Panc1 (cell line): ENCODE measurements at regions not wholly inside any gene's neighbourhood (a gene's known extent, or its start where the extent isn't known, plus 50 kb on each side); places are given as distances from the start of the nearest gene placed in this dataset.

Source experiments
- POLR2AphosphoS5 ChIP-seq: IDR thresholded peaks from 2 replicates; pipeline ENCODE4 v1.6.1; 2012; ENCODE audit warnings: mild to moderate bottlenecking, low read depth, low read length, moderate library complexity
- SIN3A ChIP-seq: IDR thresholded peaks from 2 replicates; pipeline ENCODE4 v1.6.1; 2012; ENCODE audit warnings: low read depth, mild to moderate bottlenecking, low read length, moderate library complexity, borderline replicate concordance; ENCODE audit not compliant: insufficient read depth
- TCF7L2 ChIP-seq: IDR thresholded peaks from 2 replicates; pipeline ENCODE4 v1.6.1; 2011; ENCODE audit warnings: mild to moderate bottlenecking, low read depth, low read length, inconsistent platforms
- TF ChIP-seq, protein P1 (sequence below): fragments of 450-650 bp; IDR thresholded peaks from 2 replicates; pipeline ENCODE4 v1.5.1; 2017; ENCODE audit warnings: mild to moderate bottlenecking
- TF ChIP-seq, protein P2 (sequence below), 2 experiments: IDR thresholded peaks; 2 replicates each; pipeline ENCODE4 v1.6.1; 2011 to 2012; ENCODE audit warnings: low read depth in 2 of 2, control low read depth in 1 of 2, low read length in 1 of 2, mild to moderate bottlenecking in 1 of 2, moderate library complexity in 1 of 2; ENCODE audit not compliant: insufficient read depth in 1 of 2

GRCh38 chr9:108207561-108208165 is 648.1 kb downstream of the ACTL7B start:
- TF ChIP-seq, protein P1, sequence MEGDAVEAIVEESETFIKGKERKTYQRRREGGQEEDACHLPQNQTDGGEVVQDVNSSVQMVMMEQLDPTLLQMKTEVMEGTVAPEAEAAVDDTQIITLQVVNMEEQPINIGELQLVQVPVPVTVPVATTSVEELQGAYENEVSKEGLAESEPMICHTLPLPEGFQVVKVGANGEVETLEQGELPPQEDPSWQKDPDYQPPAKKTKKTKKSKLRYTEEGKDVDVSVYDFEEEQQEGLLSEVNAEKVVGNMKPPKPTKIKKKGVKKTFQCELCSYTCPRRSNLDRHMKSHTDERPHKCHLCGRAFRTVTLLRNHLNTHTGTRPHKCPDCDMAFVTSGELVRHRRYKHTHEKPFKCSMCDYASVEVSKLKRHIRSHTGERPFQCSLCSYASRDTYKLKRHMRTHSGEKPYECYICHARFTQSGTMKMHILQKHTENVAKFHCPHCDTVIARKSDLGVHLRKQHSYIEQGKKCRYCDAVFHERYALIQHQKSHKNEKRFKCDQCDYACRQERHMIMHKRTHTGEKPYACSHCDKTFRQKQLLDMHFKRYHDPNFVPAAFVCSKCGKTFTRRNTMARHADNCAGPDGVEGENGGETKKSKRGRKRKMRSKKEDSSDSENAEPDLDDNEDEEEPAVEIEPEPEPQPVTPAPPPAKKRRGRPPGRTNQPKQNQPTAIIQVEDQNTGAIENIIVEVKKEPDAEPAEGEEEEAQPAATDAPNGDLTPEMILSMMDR, result no peak
- no peak for TF ChIP-seq POLR2AphosphoS5
- no peak for TF ChIP-seq SIN3A
- TF ChIP-seq, protein P2, sequence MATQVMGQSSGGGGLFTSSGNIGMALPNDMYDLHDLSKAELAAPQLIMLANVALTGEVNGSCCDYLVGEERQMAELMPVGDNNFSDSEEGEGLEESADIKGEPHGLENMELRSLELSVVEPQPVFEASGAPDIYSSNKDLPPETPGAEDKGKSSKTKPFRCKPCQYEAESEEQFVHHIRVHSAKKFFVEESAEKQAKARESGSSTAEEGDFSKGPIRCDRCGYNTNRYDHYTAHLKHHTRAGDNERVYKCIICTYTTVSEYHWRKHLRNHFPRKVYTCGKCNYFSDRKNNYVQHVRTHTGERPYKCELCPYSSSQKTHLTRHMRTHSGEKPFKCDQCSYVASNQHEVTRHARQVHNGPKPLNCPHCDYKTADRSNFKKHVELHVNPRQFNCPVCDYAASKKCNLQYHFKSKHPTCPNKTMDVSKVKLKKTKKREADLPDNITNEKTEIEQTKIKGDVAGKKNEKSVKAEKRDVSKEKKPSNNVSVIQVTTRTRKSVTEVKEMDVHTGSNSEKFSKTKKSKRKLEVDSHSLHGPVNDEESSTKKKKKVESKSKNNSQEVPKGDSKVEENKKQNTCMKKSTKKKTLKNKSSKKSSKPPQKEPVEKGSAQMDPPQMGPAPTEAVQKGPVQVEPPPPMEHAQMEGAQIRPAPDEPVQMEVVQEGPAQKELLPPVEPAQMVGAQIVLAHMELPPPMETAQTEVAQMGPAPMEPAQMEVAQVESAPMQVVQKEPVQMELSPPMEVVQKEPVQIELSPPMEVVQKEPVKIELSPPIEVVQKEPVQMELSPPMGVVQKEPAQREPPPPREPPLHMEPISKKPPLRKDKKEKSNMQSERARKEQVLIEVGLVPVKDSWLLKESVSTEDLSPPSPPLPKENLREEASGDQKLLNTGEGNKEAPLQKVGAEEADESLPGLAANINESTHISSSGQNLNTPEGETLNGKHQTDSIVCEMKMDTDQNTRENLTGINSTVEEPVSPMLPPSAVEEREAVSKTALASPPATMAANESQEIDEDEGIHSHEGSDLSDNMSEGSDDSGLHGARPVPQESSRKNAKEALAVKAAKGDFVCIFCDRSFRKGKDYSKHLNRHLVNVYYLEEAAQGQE (IDR thresholded peaks at IDR 0.05; ENCODE audit: insufficient read depth in 1 of 2, low read depth in 2 of 2, low read length in 1 of 2), result no peak
- no peak for TF ChIP-seq TCF7L2
